GM03348 (cell line): ENCODE measurements at regions not wholly inside any gene's neighbourhood (a gene's known extent, or its start where the extent isn't known, plus 50 kb on each side); places are given as distances from the start of the nearest gene placed in this dataset.

Experiments used
- DNase-seq: peaks from one replicate; pipeline ENCODE4 v3.0.0; 2012; ENCODE audit warnings: low spot score

GRCh38 chr3:110754212-110754916, 317.3 kb upstream of the NECTIN3 start:
- no peak for DNase-seq

GRCh38 chr3:110755345-110755744, 316.3 kb upstream of the NECTIN3 start:
- DNase-seq: no peak

GRCh38 chr3:110756705-110757104, 314.9 kb upstream of the NECTIN3 start:
- DNase-seq: no peak

GRCh38 chr3:110758208-110758607, 313.4 kb upstream of the NECTIN3 start:
- DNase-seq: no peak

GRCh38 chr3:110767156-110767555, 304.5 kb upstream of the NECTIN3 start:
- no peak for DNase-seq

- no peak for DNase-seq
Observed at GRCh38 chr3:110767838-110768237, 303.8 kb upstream of the NECTIN3 start.

- no peak for DNase-seq
Observed at GRCh38 chr3:110773413-110773954, 298.1 kb upstream of the NECTIN3 start.

GRCh38 chr3:110774496-110775265, 296.9 kb upstream of the NECTIN3 start:
- DNase-seq: no peak

- peak; percentile 11 for DNase-seq
Observed at GRCh38 chr3:110779581-110779980, 292.0 kb upstream of the NECTIN3 start.

- DNase-seq: no peak
Observed at GRCh38 chr3:110783541-110783940, 288.1 kb upstream of the NECTIN3 start.

GRCh38 chr3:110788794-110789193, 282.8 kb upstream of the NECTIN3 start:
- DNase-seq: no peak

- DNase-seq: peak; percentile 9
Observed at GRCh38 chr3:110789315-110789714, 282.3 kb upstream of the NECTIN3 start.

GRCh38 chr3:110790631-110791030, 281.0 kb upstream of the NECTIN3 start:
- DNase-seq: no peak

- no peak for DNase-seq
Observed at GRCh38 chr3:110791995-110792686, 279.5 kb upstream of the NECTIN3 start.

GRCh38 chr3:110793611-110794010, 278.0 kb upstream of the NECTIN3 start:
- no peak for DNase-seq

GRCh38 chr3:110795163-110795562, 276.5 kb upstream of the NECTIN3 start:
- DNase-seq: no peak

- no peak for DNase-seq
Observed at GRCh38 chr3:110799271-110799670, 272.3 kb upstream of the NECTIN3 start.

- no peak for DNase-seq
Observed at GRCh38 chr3:110804856-110805255, 266.8 kb upstream of the NECTIN3 start.

- no peak for DNase-seq
Observed at GRCh38 chr3:110806924-110807323, 264.7 kb upstream of the NECTIN3 start.

GRCh38 chr3:110808630-110809029, 263.0 kb upstream of the NECTIN3 start:
- DNase-seq: no peak

- no peak for DNase-seq
Observed at GRCh38 chr3:110810356-110810755, 261.3 kb upstream of the NECTIN3 start.

- no peak for DNase-seq
Observed at GRCh38 chr3:110811050-110811449, 260.6 kb upstream of the NECTIN3 start.

GRCh38 chr3:110813541-110813940, 258.1 kb upstream of the NECTIN3 start:
- DNase-seq: no peak
